ENCODE measurements at regions not wholly inside any gene's neighbourhood (a gene's known extent, or its start where the extent isn't known, plus 50 kb on each side); places are given as distances from the start of the nearest gene placed in this dataset.

DNA sequence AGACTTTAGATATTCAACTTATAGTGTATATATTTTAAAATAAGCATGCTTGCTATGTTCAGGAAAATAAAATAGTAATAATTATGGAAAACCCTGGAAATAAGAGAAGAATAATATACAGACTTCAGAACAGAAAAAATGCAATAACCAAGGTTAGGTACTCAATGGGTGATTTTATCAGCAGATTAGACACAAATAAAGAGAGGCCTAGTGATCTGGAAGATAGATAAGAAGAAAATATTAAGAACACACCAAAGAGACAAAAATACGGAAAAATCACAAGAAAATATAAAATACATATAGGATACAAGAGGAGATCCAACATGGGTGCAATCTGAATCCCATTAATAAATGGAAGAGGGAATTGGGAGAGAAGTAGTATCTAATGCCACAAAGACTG, 1348.5 kb upstream of the WWC1 start:
- Histone ChIP-seq H4K20me1 (ENCODE audit: insufficient read depth, low read length) (no peaks in the 10 kb centered on the region), H3K9me3 (replicated peaks in 1 of 2; ENCODE audit: control insufficient read depth in 1 of 2, insufficient read depth in 1 of 2, low read length in 2 of 2) (peaks cover 4 to 15% of the 10 kb centered on the region in 2 donors), H3K79me2 (ENCODE audit: insufficient read depth, low read length) (no peaks in the 10 kb centered on the region), H3K4me1 (ENCODE audit: control insufficient read depth in 1 of 2, insufficient read depth in 2 of 2, low read length in 2 of 2) (no peaks in the 10 kb centered on the region), H3K27me3 (ENCODE audit: control insufficient read depth in 2 of 2, insufficient read depth in 2 of 2, low read length in 2 of 2) (no peaks in the 10 kb centered on the region), H3K36me3 (replicated peaks in 1 of 2; ENCODE audit: control insufficient read depth in 1 of 2, insufficient read depth in 2 of 2, low read length in 2 of 2) (no peaks in the 10 kb centered on the region), H3K27ac (ENCODE audit: low read depth in 1 of 2, low read length in 2 of 2) (no peak overlapping the region), H3K9ac (ENCODE audit: insufficient read depth, low read length, poor library complexity, severe bottlenecking) (no peak overlapping the region), H3K4me3 (replicated peaks in 1 of 3; ENCODE audit: low read depth in 2 of 3, low read length in 3 of 3) (no peak overlapping the region), H2AFZ (ENCODE audit: insufficient read depth, low read depth, low read length, poor library complexity, severe bottlenecking) (no peak overlapping the region), H3K4me2 (replicated peaks; ENCODE audit: extremely low read depth, low read length, poor library complexity, severe bottlenecking) (no peak overlapping the region)
- Mint-ChIP-seq H3K4me3 (no peak overlapping the region), H3K4me1 (no peaks in the 10 kb centered on the region), H3K27me3 (ENCODE audit: low read depth in 3 of 3) (peaks cover 0 to 2% (median 0%) of the 10 kb centered on the region in 3 donors), H3K36me3 (no peaks in the 10 kb centered on the region), H3K9me3 (peaks cover 2 to 15% (median 11%) of the 10 kb centered on the region in 7 donors), H3K27ac (no peak overlapping the region)
- DNase-seq = no peak
- no CpG with 5 or more reads among the region's 1 CpG for WGBS (ENCODE audit: insufficient coverage)
- intact Hi-C loops (cut with micrococcal nuclease) = no loop called here
- TF ChIP-seq, protein P1, sequence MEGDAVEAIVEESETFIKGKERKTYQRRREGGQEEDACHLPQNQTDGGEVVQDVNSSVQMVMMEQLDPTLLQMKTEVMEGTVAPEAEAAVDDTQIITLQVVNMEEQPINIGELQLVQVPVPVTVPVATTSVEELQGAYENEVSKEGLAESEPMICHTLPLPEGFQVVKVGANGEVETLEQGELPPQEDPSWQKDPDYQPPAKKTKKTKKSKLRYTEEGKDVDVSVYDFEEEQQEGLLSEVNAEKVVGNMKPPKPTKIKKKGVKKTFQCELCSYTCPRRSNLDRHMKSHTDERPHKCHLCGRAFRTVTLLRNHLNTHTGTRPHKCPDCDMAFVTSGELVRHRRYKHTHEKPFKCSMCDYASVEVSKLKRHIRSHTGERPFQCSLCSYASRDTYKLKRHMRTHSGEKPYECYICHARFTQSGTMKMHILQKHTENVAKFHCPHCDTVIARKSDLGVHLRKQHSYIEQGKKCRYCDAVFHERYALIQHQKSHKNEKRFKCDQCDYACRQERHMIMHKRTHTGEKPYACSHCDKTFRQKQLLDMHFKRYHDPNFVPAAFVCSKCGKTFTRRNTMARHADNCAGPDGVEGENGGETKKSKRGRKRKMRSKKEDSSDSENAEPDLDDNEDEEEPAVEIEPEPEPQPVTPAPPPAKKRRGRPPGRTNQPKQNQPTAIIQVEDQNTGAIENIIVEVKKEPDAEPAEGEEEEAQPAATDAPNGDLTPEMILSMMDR (IDR thresholded peaks at IDR 0.05) = no peak

DNA sequence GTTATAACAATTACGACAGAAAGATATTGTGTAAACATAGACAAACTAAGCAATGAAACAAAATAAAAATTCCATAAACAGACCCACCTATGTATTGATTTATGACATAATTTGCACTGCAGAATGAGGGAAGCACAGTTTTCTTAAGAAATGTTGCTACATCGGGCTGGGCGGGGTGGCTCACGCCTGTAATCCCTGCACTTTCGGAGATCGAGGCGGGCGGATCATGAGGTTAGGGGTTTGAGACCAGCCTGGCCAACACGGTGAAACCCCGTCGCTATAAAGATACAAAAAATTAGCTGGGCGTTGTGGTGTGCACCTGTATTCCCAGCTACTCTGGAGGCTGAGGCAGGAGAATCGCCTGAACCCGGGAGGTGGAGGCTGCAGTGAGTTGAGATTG, 1344.4 kb upstream of the WWC1 start:
- intact Hi-C loops (cut with micrococcal nuclease) = no loop called here
- Mint-ChIP-seq H3K36me3 (no peaks in the 10 kb centered on the region), H3K9me3 (peaks cover 2 to 10% (median 9%) of the 10 kb centered on the region in 7 donors), H3K4me3 (no peak overlapping the region), H3K27me3 (ENCODE audit: low read depth in 3 of 3) (peaks cover 0 to 2% (median 0%) of the 10 kb centered on the region in 3 donors), H3K27ac (no peak overlapping the region), H3K4me1 (no peaks in the 10 kb centered on the region)
- no peaks in the 10 kb centered on the region for H3K36me3 ChIP-seq (replicated peaks in 1 of 2; ENCODE audit: control insufficient read depth in 1 of 2, insufficient read depth in 2 of 2, low read length in 2 of 2)
- H3K79me2 ChIP-seq (ENCODE audit: insufficient read depth, low read length) = no peaks in the 10 kb centered on the region
- H3K4me1 ChIP-seq (ENCODE audit: control insufficient read depth in 1 of 2, insufficient read depth in 2 of 2, low read length in 2 of 2) = no peaks in the 10 kb centered on the region
- no peak overlapping the region for H3K4me3 ChIP-seq (replicated peaks in 1 of 3; ENCODE audit: low read depth in 2 of 3, low read length in 3 of 3)
- no peak overlapping the region for H3K27ac ChIP-seq (ENCODE audit: low read depth in 1 of 2, low read length in 2 of 2)
- no peaks in the 10 kb centered on the region for H3K27me3 ChIP-seq (ENCODE audit: control insufficient read depth in 2 of 2, insufficient read depth in 2 of 2, low read length in 2 of 2)
- no peak overlapping the region for H3K4me2 ChIP-seq (replicated peaks; ENCODE audit: extremely low read depth, low read length, poor library complexity, severe bottlenecking)
- no peaks in the 10 kb centered on the region for H4K20me1 ChIP-seq (ENCODE audit: insufficient read depth, low read length)
- peaks cover 0 to 6% of the 10 kb centered on the region in 2 donors for H3K9me3 ChIP-seq (replicated peaks in 1 of 2; ENCODE audit: control insufficient read depth in 1 of 2, insufficient read depth in 1 of 2, low read length in 2 of 2)
- no peak overlapping the region for H3K9ac ChIP-seq (ENCODE audit: insufficient read depth, low read length, poor library complexity, severe bottlenecking)
- TF ChIP-seq, protein P1 (IDR thresholded peaks at IDR 0.05) = no peak
- no peak for DNase-seq
- WGBS (ENCODE audit: insufficient coverage) = 96% methylated on average over 8 of the region's 14 CpGs
- H2AFZ ChIP-seq (ENCODE audit: insufficient read depth, low read depth, low read length, poor library complexity, severe bottlenecking) = no peak overlapping the region

Measured in CD14-positive monocyte (primary cell).